HG03520 (cell line): ENCODE measurements at regions not wholly inside any gene's neighbourhood (a gene's known extent, or its start where the extent isn't known, plus 50 kb on each side); places are given as distances from the start of the nearest gene placed in this dataset.
"Not testable (repeated sequence)": the region's sequence is repeated elsewhere in the genome, so short reads cannot be mapped to it uniquely, and the experiment has no call there.

ENCODE experiments used
- ATAC-seq: cut with Tn5 transposase; IDR thresholded peaks from one replicate; pipeline ENCODE4 v1.9.1; 2021; ENCODE audit warnings: mild to moderate bottlenecking, moderate library complexity; ENCODE audit not compliant: unreplicated experiment

GRCh38 chr3:127443581-127444375 is 146.8 kb downstream of the TPRA1 start:
- ATAC-seq = no peak

GRCh38 chr3:127442506-127442905 is 148.0 kb downstream of the TPRA1 start:
- no peak for ATAC-seq

DNA sequence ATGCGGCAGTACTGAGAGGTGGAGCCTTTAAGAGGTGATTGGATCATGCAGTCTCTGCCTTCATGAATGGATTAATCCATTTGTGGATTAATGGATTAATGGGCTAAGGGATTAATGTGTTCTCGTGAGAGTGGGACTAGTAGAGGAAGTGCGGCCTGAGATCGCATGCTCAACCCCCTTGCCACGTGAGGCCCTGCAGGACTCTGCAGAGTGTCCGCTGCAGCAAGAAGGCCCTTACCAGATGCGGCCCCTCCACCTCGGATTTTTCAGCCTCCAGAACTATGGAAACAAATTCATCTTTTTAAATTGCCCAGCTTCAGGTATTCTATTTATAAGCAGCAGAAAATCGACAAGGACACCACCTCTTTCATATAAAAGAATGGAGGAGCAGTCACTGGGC is 148.8 kb downstream of the TPRA1 start:
- no peak for ATAC-seq

- ATAC-seq = no peak
These were observed 150.1 kb downstream of the TPRA1 start for GRCh38 chr3:127440384-127440783.

GRCh38 chr3:127439621-127440020 is 150.9 kb downstream of the TPRA1 start:
- no peak for ATAC-seq

DNA sequence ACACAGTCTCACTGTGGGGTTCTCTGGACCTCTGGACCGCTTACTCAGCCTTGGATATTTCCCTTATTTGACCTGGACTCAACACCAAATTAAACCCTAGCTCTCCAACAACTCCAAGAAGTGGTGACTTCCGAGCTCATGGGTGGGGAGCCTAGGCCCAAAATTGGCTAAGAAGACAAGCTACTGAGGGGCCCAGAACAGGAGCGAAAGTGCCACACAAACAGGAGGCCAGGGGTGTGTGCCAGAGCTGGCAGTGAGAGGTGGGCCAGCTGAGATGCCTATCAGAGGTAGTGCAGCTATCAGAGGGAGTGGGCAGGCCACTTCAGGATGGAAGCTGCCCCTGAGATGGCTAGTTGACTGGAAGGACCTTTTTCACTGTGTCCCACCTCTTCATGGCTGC is 151.1 kb upstream of the PRR20G start:
- ATAC-seq = no peak

GRCh38 chr3:127438371-127438770 is 150.5 kb upstream of the PRR20G start:
- no peak for ATAC-seq

DNA sequence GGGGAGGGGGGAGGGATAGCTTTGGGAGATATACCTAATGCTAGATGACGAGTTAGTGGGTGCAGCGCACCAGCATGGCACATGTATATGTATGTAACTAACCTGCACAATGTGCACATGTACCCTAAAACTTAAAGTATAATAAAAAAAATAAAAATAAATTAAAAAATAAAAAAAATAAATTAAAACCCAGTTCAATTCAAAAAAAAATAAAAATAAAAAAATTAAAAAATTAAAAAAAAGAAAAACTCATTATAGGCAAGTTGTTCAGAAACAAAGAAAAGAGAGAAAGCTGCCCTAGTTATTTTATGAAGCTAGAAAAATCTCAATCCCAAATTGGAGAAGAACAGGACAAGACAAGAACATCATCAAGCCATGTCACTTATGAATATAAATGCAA is 147.5 kb upstream of the PRR20G start:
- ATAC-seq = not testable (repeated sequence)

- ATAC-seq = no peak
These were observed 143.2 kb upstream of the PRR20G start for GRCh38 chr3:127431066-127431465.

GRCh38 chr3:127428344-127428997 is 140.6 kb upstream of the PRR20G start:
- no peak for ATAC-seq

GRCh38 chr3:127427666-127428065 is 139.8 kb upstream of the PRR20G start:
- no peak for ATAC-seq

DNA sequence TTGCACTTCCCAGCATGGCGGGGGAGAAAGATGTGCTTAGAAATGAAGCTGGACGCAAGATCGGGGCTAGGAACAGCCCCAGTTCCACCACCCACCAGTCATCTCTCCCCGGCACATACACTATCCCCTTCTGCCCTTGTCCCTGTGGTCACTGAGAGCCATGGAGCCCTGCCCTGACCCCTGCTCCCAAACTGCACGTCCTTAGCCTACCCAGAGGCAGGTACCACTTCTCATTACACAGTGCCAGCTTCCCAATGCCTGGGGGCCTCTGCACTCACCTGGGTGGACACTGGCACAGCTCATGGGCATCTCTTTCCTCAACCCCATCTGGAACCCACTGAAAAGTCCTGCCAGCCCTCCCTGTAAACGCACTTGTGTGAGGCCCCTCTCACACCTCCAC is 139.3 kb upstream of the PRR20G start:
- no peak for ATAC-seq

GRCh38 chr3:127426444-127427153 is 138.8 kb upstream of the PRR20G start:
- ATAC-seq = no peak

- ATAC-seq = no peak
These were observed 137.9 kb upstream of the PRR20G start for GRCh38 chr3:127425505-127426443.

DNA sequence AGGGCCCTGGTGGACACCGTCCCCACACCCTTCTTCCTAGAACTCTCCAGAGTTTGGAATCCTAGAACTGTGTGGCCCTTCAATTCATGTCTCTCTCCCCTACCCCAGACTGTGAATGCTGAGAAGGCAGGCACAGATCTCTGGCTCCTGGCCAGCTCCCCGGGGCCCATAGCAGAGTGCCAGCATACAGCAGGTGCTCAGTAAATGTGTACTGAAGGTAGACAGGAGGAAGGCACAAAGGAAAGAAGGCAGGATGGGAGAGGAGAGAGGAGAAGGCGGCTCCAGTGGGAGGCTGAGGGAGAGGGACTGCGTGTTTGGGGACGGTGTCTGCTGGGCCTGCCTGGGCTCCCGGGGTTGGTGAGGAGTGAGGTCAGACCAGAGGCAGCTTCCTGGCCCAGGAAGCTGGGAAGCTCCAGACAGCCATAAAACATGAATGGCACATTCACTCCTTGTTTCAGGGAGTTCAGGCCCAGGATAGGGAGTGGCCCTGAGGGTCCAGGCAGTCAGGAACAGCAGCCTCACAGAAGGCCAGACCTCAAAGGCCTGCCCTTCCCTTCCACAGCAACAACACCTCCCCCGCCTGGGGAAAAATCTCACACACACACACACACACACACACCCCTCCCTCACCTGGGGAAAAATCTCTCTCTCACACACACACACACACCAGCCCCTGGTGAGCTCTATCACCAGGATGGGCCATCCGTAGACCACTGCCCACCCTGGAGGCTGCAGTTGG is 137.1 kb upstream of the PRR20G start:
- no peak for ATAC-seq

GRCh38 chr3:127423856-127424765 is 136.3 kb upstream of the PRR20G start:
- ATAC-seq = no peak

- no peak for ATAC-seq
These were observed 135.0 kb upstream of the PRR20G start for GRCh38 chr3:127422663-127423375.

GRCh38 chr3:127421943-127422662 is 134.3 kb upstream of the PRR20G start:
- no peak for ATAC-seq
